Natural killer cell (primary cell): ENCODE measurements at regions not wholly inside any gene's neighbourhood (a gene's known extent, or its start where the extent isn't known, plus 50 kb on each side); places are given as distances from the start of the nearest gene placed in this dataset.

ENCODE experiments used
- ATAC-seq, 3 donors: fragments of 150-1000 bp in 2 of 3; fragments of 200-7000 bp in 1 of 3; cut with Tn5 transposase; 1 replicate in 1 of 3; 2 replicates in 2 of 3; pipeline ENCODE4 v1.10.0; 2021; ENCODE audit warnings: mild to moderate bottlenecking in 2 of 3, moderate library complexity in 2 of 3
- DNase-seq, 2 donors: peaks; one replicate each; pipeline versions ENCODE4 v3.0.0 to v3.0.0-alpha.2; 2013 to 2021; ENCODE audit warnings: mixed read lengths in 1 of 2
- H3K27ac ChIP-seq: one replicate; pipeline ENCODE4 v1.5.1; 2013; ENCODE audit warnings: mild to moderate bottlenecking, low read length
- H3K27me3 ChIP-seq: one replicate; pipeline ENCODE4 v1.6.1; 2013; ENCODE audit warnings: low read length; ENCODE audit not compliant: control insufficient read depth, insufficient read depth
- H3K36me3 ChIP-seq: one replicate; pipeline ENCODE4 v1.6.1; 2013; ENCODE audit warnings: low read length; ENCODE audit not compliant: control insufficient read depth, insufficient read depth
- H3K4me1 ChIP-seq: one replicate; pipeline ENCODE4 v1.6.1; 2013; ENCODE audit warnings: low read length; ENCODE audit not compliant: control insufficient read depth, insufficient read depth
- H3K4me3 ChIP-seq: one replicate; pipeline ENCODE4 v1.5.1; 2013; ENCODE audit warnings: low read length
- H3K9me3 ChIP-seq: one replicate; pipeline ENCODE4 v1.6.1; 2013; ENCODE audit warnings: low read length; ENCODE audit not compliant: control insufficient read depth, insufficient read depth
- H3K27ac Mint-ChIP-seq, 2 donors: one replicate each; pipeline ENCODE4 v1.8.0; 2022; ENCODE audit warnings: mild to moderate bottlenecking in 2 of 2, mixed read lengths in 2 of 2, moderate library complexity in 1 of 2
- H3K27me3 Mint-ChIP-seq, 2 donors: one replicate each; pipeline ENCODE4 v1.8.0; 2022; ENCODE audit warnings: low read depth in 2 of 2, mixed read lengths in 2 of 2
- H3K36me3 Mint-ChIP-seq: one replicate; pipeline ENCODE4 v1.8.0; 2022; ENCODE audit warnings: mixed read lengths
- H3K4me1 Mint-ChIP-seq, 2 donors: one replicate each; pipeline ENCODE4 v1.8.0; 2022; ENCODE audit warnings: mixed read lengths in 2 of 2
- H3K4me3 Mint-ChIP-seq: one replicate; pipeline ENCODE4 v1.8.0; 2022; ENCODE audit warnings: mild to moderate bottlenecking, moderate library complexity, mixed read lengths
- H3K9me3 Mint-ChIP-seq, 2 donors: one replicate each; pipeline ENCODE4 v1.8.0; 2022; ENCODE audit warnings: mixed read lengths in 2 of 2
- WGBS: methylation state at CpG from one replicate; pipeline ENCODE4 v1.1.7; 2013; ENCODE audit warnings: missing lambda C conversion rate; ENCODE audit not compliant: insufficient coverage; 5-methylcytosine and 5-hydroxymethylcytosine counted together
- intact Hi-C: fragments of 100-400 bp; cut with micrococcal nuclease; formaldehyde crosslinking; loops from one replicate; pipeline ENCODE4 v1.14.2; 2022
- TF ChIP-seq, protein P1 (sequence below): fragments of 200-600 bp; IDR thresholded peaks from one replicate; pipeline ENCODE4 v1.8.0; 2022; ENCODE audit warnings: antibody characterized with exemption

DNA sequence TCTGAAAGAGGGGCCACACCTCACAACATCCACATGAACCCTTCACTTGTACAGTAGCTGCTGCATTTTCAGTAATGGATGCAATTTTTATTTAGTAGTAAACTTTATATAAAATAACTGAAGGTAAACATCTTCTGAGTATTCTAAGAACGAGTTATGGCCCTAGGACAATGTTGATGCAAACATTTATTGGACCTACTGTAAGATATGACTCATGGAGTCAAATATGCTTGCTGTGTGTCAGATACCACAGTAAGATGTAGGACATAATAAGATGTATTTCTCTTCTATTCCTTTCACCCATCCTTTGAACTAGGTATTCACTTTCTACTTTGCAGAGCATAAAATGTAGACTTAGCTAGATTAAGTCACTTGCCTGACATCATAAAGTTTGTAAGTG is 87.6 kb downstream of the TEX13C start:
- Mint-ChIP-seq H3K36me3 (no peaks in the 10 kb centered on the region), H3K27me3 (no peaks in the 10 kb centered on the region), H3K4me3 (no peak overlapping the region), H3K9me3 (peaks cover 4 to 5% of the 10 kb centered on the region in 2 donors), H3K27ac (no peak overlapping the region), H3K4me1 (no peaks in the 10 kb centered on the region)
- TF ChIP-seq, protein P1, sequence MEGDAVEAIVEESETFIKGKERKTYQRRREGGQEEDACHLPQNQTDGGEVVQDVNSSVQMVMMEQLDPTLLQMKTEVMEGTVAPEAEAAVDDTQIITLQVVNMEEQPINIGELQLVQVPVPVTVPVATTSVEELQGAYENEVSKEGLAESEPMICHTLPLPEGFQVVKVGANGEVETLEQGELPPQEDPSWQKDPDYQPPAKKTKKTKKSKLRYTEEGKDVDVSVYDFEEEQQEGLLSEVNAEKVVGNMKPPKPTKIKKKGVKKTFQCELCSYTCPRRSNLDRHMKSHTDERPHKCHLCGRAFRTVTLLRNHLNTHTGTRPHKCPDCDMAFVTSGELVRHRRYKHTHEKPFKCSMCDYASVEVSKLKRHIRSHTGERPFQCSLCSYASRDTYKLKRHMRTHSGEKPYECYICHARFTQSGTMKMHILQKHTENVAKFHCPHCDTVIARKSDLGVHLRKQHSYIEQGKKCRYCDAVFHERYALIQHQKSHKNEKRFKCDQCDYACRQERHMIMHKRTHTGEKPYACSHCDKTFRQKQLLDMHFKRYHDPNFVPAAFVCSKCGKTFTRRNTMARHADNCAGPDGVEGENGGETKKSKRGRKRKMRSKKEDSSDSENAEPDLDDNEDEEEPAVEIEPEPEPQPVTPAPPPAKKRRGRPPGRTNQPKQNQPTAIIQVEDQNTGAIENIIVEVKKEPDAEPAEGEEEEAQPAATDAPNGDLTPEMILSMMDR = no peak
- Histone ChIP-seq H3K27me3 (no peaks in the 10 kb centered on the region), H3K27ac (no peak overlapping the region), H3K9me3 (no peaks in the 10 kb centered on the region), H3K4me1 (no peaks in the 10 kb centered on the region), H3K36me3 (no peaks in the 10 kb centered on the region), H3K4me3 (no peak overlapping the region)
- no peak for DNase-seq
- no peak for ATAC-seq
- intact Hi-C loops = no loop called here
- 67% methylated on average over 1 of the region's 1 CpG for WGBS

DNA sequence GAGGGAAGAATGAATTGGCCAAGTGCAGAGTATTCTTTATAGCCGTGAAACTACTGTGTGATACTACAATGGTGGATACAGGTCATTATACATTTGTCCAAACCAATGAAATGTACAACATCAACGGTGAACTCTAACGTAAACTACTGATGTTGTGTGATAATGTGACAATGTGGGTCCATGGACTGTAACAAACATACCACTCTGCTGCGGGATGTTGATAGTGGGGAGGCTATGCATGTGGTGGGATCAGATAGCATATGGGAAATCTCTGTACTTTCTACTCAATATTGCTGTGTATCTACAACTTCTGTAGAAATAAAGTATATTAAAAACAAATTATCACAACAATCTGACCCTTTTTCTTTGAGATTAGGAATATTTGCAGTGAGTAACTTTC is 101.1 kb downstream of the TEX13C start:
- TF ChIP-seq, protein P1 = no peak
- no peak overlapping the region for H3K4me3 ChIP-seq
- H3K27me3 ChIP-seq = no peaks in the 10 kb centered on the region
- H3K27ac ChIP-seq = no peak overlapping the region
- Mint-ChIP-seq H3K27me3 (peaks cover 0 to 7% of the 10 kb centered on the region in 2 donors), H3K36me3 (no peaks in the 10 kb centered on the region), H3K4me1 (no peaks in the 10 kb centered on the region), H3K9me3 (no peaks in the 10 kb centered on the region), H3K27ac (no peak overlapping the region), H3K4me3 (no peak overlapping the region)
- no peak for ATAC-seq
- WGBS = 83% methylated on average over 1 of the region's 4 CpGs
- no peaks in the 10 kb centered on the region for H3K4me1 ChIP-seq
- no peaks in the 10 kb centered on the region for H3K9me3 ChIP-seq
- H3K36me3 ChIP-seq = no peaks in the 10 kb centered on the region
- intact Hi-C loops = no loop called here
- DNase-seq = no peak

GRCh38 chrX:125422986-125423385 is 103.3 kb downstream of the TEX13C start:
- no peak overlapping the region for H3K27ac Mint-ChIP-seq
- H3K27me3 ChIP-seq = no peaks in the 10 kb centered on the region
- intact Hi-C loops = no loop called here
- H3K4me3 ChIP-seq = no peak overlapping the region
- H3K27me3 Mint-ChIP-seq = peaks cover 0 to 7% of the 10 kb centered on the region in 2 donors
- H3K27ac ChIP-seq = no peak overlapping the region
- H3K4me1 ChIP-seq = no peaks in the 10 kb centered on the region
- no peaks in the 10 kb centered on the region for H3K4me1 Mint-ChIP-seq
- ATAC-seq = no peak
- no peaks in the 10 kb centered on the region for H3K9me3 ChIP-seq
- H3K4me3 Mint-ChIP-seq = no peak overlapping the region
- H3K9me3 Mint-ChIP-seq = no peaks in the 10 kb centered on the region
- no CpG with 5 or more reads among the region's 3 CpGs for whole genome bisulfite sequencing
- DNase-seq = no peak
- no peaks in the 10 kb centered on the region for H3K36me3 ChIP-seq
- TF ChIP-seq, protein P1 = no peak
- no peaks in the 10 kb centered on the region for H3K36me3 Mint-ChIP-seq

DNA sequence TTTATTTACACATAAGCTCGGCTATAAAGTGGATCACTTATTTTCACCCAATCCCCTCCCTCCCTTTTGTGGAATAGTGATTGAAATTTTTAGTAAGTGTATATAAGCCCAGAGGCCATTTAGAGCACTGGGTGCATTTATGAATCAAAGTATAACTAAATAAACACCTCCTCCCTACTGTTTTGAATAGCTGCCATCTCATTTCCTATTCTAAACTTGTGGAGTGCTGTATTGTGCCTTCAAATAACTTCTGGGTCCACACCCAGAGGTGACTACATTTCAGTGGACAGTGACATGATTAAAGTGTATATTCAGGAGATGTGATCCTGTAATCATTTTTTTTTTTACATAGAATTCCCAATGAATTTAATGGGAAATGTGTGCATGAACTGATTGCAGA is 104.9 kb downstream of the TEX13C start:
- intact Hi-C loops = no loop called here

More for the DNA sequence above, 104.9 kb downstream of the TEX13C start:
- Histone ChIP-seq H3K4me3 (no peak overlapping the region), H3K27me3 (no peaks in the 10 kb centered on the region), H3K9me3 (no peaks in the 10 kb centered on the region), H3K27ac (no peak overlapping the region), H3K36me3 (no peaks in the 10 kb centered on the region), H3K4me1 (no peaks in the 10 kb centered on the region)
- ATAC-seq (no peak), DNase-seq (no peak)
- H3K4me3 Mint-ChIP-seq = no peak overlapping the region
- TF ChIP-seq, protein P1 = no peak
- no peaks in the 10 kb centered on the region for H3K36me3 Mint-ChIP-seq
- no peaks in the 10 kb centered on the region for H3K9me3 Mint-ChIP-seq
- no CpG with 5 or more reads among the region's 1 CpG for WGBS
- H3K4me1 Mint-ChIP-seq = no peaks in the 10 kb centered on the region
- peaks cover 0 to under 1% of the 10 kb centered on the region in 2 donors for H3K27me3 Mint-ChIP-seq
- no peak overlapping the region for H3K27ac Mint-ChIP-seq
